Left kidney (tissue), 1 donor: ENCODE measurements at regions not wholly inside any gene's neighbourhood (a gene's known extent, or its start where the extent isn't known, plus 50 kb on each side); places are given as distances from the start of the nearest gene placed in this dataset.
A peak's percentile ranks its signal among the peaks of the same experiment; 100 is the strongest.

ENCODE experiments used
- DNase-seq: peaks from one replicate; pipeline ENCODE4 v3.0.0-alpha.2; 2013

- DNase-seq, result no peak
Observed at GRCh38 chr18:28588884-28589549, 412.1 kb upstream of the CDH2 start.

- DNase-seq, result peak; percentile 67
Observed at GRCh38 chr18:28584731-28585130, 407.8 kb upstream of the CDH2 start.

- DNase-seq, result no peak
Observed at GRCh38 chr18:28582724-28583123, 405.8 kb upstream of the CDH2 start.

GRCh38 chr18:28581521-28582071, 404.7 kb upstream of the CDH2 start:
- DNase-seq, result peak; percentile 31

- DNase-seq, result no peak
Observed at GRCh38 chr18:28576941-28577340, 400.0 kb upstream of the CDH2 start.

- no peak for DNase-seq
Observed at GRCh38 chr18:28575123-28575522, 398.2 kb upstream of the CDH2 start.

GRCh38 chr18:28574175-28574574, 397.2 kb upstream of the CDH2 start:
- no peak for DNase-seq

GRCh38 chr18:28571929-28572328, 395.0 kb upstream of the CDH2 start:
- no peak for DNase-seq

- no peak for DNase-seq
Observed at GRCh38 chr18:28560331-28560730, 383.4 kb upstream of the CDH2 start.

GRCh38 chr18:28559511-28559910, 382.6 kb upstream of the CDH2 start:
- DNase-seq, result no peak

GRCh38 chr18:28541934-28542333, 365.0 kb upstream of the CDH2 start:
- no peak for DNase-seq

- no peak for DNase-seq
Observed at GRCh38 chr18:28541276-28541930, 364.5 kb upstream of the CDH2 start.

GRCh38 chr18:28529644-28530043, 352.7 kb upstream of the CDH2 start:
- DNase-seq, result no peak

- DNase-seq, result no peak
Observed at GRCh38 chr18:28526196-28526595, 349.3 kb upstream of the CDH2 start.

- DNase-seq, result no peak
Observed at GRCh38 chr18:28523758-28524475, 347.0 kb upstream of the CDH2 start.

GRCh38 chr18:28522236-28522635, 345.3 kb upstream of the CDH2 start:
- DNase-seq, result no peak

- DNase-seq, result no peak
Observed at GRCh38 chr18:28519997-28520396, 343.1 kb upstream of the CDH2 start.

GRCh38 chr18:28514699-28515098, 337.8 kb upstream of the CDH2 start:
- DNase-seq, result no peak

GRCh38 chr18:28512357-28512756, 335.4 kb upstream of the CDH2 start:
- no peak for DNase-seq

GRCh38 chr18:28511413-28511821, 334.5 kb upstream of the CDH2 start:
- DNase-seq, result no peak

GRCh38 chr18:28510210-28510609, 333.3 kb upstream of the CDH2 start:
- DNase-seq, result no peak

- DNase-seq, result no peak
Observed at GRCh38 chr18:28504066-28504465, 327.1 kb upstream of the CDH2 start.

- DNase-seq, result no peak
Observed at GRCh38 chr18:28494151-28494550, 317.2 kb upstream of the CDH2 start.
